ENCODE measurements at regions not wholly inside any gene's neighbourhood (a gene's known extent, or its start where the extent isn't known, plus 50 kb on each side); places are given as distances from the start of the nearest gene placed in this dataset.

DNA sequence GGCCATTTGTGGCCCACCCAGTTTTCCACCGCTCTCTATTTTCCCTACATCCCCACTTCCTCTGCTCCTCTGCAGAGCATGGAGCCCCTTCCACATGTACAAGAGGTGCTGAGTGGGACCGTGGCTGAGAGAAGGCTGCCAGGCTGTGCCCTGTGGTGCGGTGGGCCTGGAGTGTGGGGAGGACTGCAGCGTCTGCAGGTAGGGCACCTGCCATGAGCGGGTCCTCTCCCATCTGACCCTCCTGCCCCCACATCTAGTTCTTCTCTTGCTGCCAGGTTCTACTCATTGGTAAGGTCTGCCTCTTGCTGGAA is 145.6 kb upstream of the FAM20C start:
- no peaks in the 10 kb centered on the region for H3K4me1 ChIP-seq
- no peaks in the 10 kb centered on the region for H3K9me3 ChIP-seq
- no peaks in the 10 kb centered on the region for H3K27me3 ChIP-seq
- no peak overlapping the region for H3K27ac ChIP-seq
- TF ChIP-seq, protein P1, sequence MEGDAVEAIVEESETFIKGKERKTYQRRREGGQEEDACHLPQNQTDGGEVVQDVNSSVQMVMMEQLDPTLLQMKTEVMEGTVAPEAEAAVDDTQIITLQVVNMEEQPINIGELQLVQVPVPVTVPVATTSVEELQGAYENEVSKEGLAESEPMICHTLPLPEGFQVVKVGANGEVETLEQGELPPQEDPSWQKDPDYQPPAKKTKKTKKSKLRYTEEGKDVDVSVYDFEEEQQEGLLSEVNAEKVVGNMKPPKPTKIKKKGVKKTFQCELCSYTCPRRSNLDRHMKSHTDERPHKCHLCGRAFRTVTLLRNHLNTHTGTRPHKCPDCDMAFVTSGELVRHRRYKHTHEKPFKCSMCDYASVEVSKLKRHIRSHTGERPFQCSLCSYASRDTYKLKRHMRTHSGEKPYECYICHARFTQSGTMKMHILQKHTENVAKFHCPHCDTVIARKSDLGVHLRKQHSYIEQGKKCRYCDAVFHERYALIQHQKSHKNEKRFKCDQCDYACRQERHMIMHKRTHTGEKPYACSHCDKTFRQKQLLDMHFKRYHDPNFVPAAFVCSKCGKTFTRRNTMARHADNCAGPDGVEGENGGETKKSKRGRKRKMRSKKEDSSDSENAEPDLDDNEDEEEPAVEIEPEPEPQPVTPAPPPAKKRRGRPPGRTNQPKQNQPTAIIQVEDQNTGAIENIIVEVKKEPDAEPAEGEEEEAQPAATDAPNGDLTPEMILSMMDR (IDR thresholded peaks at IDR 0.05) = no peak
- ATAC-seq = no peak
- no peak for DNase-seq
- intact Hi-C loops (cut with DNase I) = no loop called here
- no peaks in the 10 kb centered on the region for H3K36me3 ChIP-seq
- no peak overlapping the region for H3K4me3 ChIP-seq

DNA sequence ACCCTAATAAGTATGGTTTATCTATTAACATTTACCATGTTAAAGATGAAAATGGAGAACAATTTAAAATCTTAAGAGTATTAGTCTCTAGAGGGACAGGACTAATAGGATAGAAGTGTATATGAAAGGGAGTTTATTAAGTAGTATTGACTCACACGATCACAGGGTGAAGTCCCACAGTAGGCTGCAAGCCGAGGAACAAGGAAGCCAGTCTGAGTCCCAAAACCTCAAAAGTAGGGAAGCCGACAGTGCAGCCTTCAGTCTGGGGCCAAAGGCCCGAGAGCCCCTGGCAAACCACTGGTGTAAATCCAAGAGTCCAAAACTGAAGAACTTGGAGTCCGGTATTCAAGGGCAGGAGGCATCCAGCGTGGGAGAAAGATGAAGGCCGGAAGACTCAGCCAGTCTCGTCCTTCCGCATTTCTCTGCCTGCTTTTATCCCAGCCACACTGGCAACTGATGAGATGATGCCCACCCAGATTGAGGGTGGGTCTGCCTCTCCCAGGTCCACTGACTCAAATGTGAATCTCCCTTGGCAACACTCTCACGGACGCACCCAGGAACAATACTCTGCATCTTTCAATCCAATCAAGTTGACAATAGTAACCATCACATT is 140.8 kb upstream of the FAM20C start:
- H3K4me1 ChIP-seq = peaks cover 5% of the 10 kb centered on the region
- H3K27me3 ChIP-seq = no peaks in the 10 kb centered on the region
- no peaks in the 10 kb centered on the region for H3K36me3 ChIP-seq
- ATAC-seq = no peak
- intact Hi-C loops (cut with DNase I) = no loop called here
- TF ChIP-seq, protein P1 (IDR thresholded peaks at IDR 0.05) = no peak
- DNase-seq = peak; percentile 56
- peak overlapping the region; percentile 25 for H3K4me3 ChIP-seq
- H3K27ac ChIP-seq = peak overlapping the region; percentile 25
- H3K9me3 ChIP-seq = no peaks in the 10 kb centered on the region

DNA sequence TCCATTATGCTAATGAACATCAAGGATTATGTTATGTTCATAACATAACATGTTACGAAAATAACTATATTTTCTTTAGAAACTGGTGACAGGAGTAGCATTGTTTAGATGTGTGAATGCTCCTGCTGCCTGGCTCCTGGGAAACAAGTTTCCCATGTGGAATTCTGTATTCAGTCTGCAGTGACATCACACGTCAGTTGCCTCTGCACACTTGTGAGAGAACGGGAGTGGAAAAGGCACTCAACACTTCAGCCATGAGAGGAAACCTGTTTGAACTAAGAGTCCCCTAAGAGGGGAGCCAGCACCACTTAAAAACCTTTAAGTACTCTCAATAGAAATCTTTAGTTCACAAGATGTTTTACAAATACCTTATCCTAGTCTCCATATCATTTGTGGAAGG is 140.3 kb upstream of the FAM20C start:
- TF ChIP-seq, protein P1 (IDR thresholded peaks at IDR 0.05) = no peak
- DNase-seq = peak; percentile 41
- H3K27me3 ChIP-seq = no peaks in the 10 kb centered on the region
- H3K9me3 ChIP-seq = no peaks in the 10 kb centered on the region
- H3K27ac ChIP-seq = peak overlapping the region; percentile 25
- H3K36me3 ChIP-seq = no peaks in the 10 kb centered on the region
- peak overlapping the region; percentile 25 for H3K4me3 ChIP-seq
- peak; percentile 69 for ATAC-seq
- H3K4me1 ChIP-seq = peaks cover 5% of the 10 kb centered on the region
- intact Hi-C loops (cut with DNase I) = no loop called here

DNA sequence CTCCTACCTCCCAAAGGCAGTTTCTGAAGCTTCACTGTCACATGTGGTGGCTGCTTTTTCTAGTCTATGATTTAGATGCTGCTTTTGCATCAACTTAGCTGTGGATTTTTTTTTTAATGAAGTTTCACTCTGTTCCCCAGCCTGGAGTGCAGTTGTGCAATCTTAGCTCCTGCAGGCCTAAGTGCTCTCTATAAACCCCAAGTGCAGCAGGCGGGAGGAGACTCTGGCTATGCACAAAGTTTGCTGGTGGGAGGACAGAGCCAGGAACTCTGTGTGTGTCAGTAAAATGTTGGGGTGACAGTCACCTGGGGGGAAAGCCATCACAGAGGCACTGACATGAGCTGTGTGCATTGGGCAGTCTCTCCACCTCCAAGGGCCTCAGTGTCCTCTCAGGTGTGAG is 138.8 kb upstream of the FAM20C start:
- Histone ChIP-seq H3K4me3 (no peak overlapping the region), H3K4me1 (peaks cover 5% of the 10 kb centered on the region), H3K27me3 (no peaks in the 10 kb centered on the region), H3K9me3 (no peaks in the 10 kb centered on the region), H3K27ac (no peak overlapping the region), H3K36me3 (no peaks in the 10 kb centered on the region)
- TF ChIP-seq, protein P1 (IDR thresholded peaks at IDR 0.05) = no peak
- peak; percentile 71 for DNase-seq
- peak; percentile 73 for ATAC-seq
- intact Hi-C loops (cut with DNase I) = no loop called here

DNA sequence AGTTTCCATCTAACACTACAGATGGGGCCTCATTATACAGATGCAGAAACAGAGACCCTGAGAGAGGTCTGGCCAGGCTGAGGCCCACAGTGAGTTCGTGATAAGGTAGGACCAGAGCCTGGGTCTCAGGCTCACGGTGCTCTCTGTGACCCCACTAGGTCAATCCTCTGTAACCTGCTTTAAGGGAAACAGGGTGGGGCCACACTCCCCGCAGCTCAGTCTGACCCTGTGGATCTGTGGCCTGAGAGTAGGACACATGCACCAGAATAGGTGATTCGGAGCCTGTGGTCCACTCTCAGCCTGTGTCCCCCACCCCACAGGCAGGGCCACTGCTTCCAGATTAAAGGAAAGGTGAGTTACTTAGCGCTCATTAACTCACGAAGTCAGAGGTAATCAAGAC is 137.8 kb upstream of the FAM20C start:
- TF ChIP-seq, protein P1 (IDR thresholded peaks at IDR 0.05) = no peak
- no peak for ATAC-seq
- peak; percentile 22 for DNase-seq
- no peaks in the 10 kb centered on the region for H3K36me3 ChIP-seq
- H3K9me3 ChIP-seq = no peaks in the 10 kb centered on the region
- no peak overlapping the region for H3K4me3 ChIP-seq
- no peaks in the 10 kb centered on the region for H3K27me3 ChIP-seq
- no peak overlapping the region for H3K27ac ChIP-seq
- intact Hi-C loops (cut with DNase I) = no loop called here
- H3K4me1 ChIP-seq = peaks cover 5% of the 10 kb centered on the region

DNA sequence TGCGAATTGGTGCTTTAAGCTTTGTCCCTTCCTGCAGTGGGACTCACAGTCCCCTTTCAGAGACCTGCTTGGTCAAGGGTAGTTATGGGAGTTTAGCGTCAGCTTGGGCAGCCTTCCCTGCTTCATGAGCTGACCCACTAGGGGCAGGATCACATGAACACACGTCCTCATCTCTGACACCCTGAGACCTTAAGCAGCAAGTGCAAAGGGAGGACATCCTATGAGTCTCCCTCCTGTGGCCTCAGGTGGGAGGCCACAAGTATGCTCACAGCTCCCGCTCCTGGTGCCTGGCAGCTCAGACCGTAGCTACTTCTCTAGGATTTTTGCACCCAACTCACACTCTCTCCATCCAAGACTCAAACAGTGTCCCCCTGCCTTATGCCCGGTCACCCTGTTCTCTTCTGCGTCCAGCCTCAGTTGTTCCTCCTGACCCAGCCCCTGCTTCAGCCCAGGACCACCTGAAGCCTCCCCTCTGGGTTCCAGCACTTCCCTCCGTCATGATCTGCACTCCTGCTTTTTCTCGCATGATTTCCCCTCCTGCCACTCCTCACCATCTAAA is 136.6 kb upstream of the FAM20C start:
- ATAC-seq (no peak), DNase-seq (peak; percentile 28)
- no peak overlapping the region for H3K27ac ChIP-seq
- no peaks in the 10 kb centered on the region for H3K9me3 ChIP-seq
- no peaks in the 10 kb centered on the region for H3K27me3 ChIP-seq
- no peaks in the 10 kb centered on the region for H3K36me3 ChIP-seq
- H3K4me1 ChIP-seq = peaks cover 5% of the 10 kb centered on the region
- TF ChIP-seq, protein P1 (IDR thresholded peaks at IDR 0.05) = no peak
- no peak overlapping the region for H3K4me3 ChIP-seq
- intact Hi-C loops (cut with DNase I) = no loop called here
